A673 (cell line): ENCODE measurements at regions not wholly inside any gene's neighbourhood (a gene's known extent, or its start where the extent isn't known, plus 50 kb on each side); places are given as distances from the start of the nearest gene placed in this dataset.
A peak's percentile ranks its signal among the peaks of the same experiment; 100 is the strongest.

Experiments used
- BruUV-seq: library from RNA; stranded (reverse); fragments of 400-500 nt; replicated peaks from 2 replicates; lab custom pipeline; 2021; lab: Mats Ljungman, UMichigan
- CTCF ChIA-PET: fragments of 300-600 bp; sonication (Branson Sonifier 250); formaldehyde crosslinking; loops from one replicate; lab custom pipeline; 2022; ENCODE audit warnings: antibody characterized with exemption; lab: Charles Lee
- POLR2A ChIA-PET: fragments of 300-600 bp; sonication (Branson Sonifier 250); formaldehyde crosslinking; loops from one replicate; lab custom pipeline; 2022; ENCODE audit warnings: antibody characterized with exemption; ENCODE audit not compliant: low non-redundant PET; lab: Charles Lee
- DNase-seq: peaks from one replicate; pipeline ENCODE4 v3.0.0-alpha.2; 2015; ENCODE audit warnings: low spot score
- H3K27ac ChIP-seq: fragments of 200-600 bp; sonication (generic); 2 replicates; pipeline ENCODE4 v1.5.1; 2016; ENCODE audit warnings: mixed run types, low read depth, mild to moderate bottlenecking, mixed read lengths, antibody characterized with exemption, low read length; ENCODE audit not compliant: poor library complexity, severe bottlenecking
- H3K27me3 ChIP-seq: fragments of 200-600 bp; sonication (generic); replicated peaks from 2 replicates; pipeline ENCODE4 v1.6.1; 2017; ENCODE audit warnings: mixed run types, low read depth, mild to moderate bottlenecking, mixed read lengths, antibody characterized with exemption, low read length; ENCODE audit not compliant: insufficient read depth, poor library complexity
- H3K36me3 ChIP-seq: fragments of 200-600 bp; sonication (generic); 2 replicates; pipeline ENCODE4 v1.6.1; 2016; ENCODE audit warnings: mixed run types, mild to moderate bottlenecking, mixed read lengths, antibody characterized with exemption, low read length; ENCODE audit not compliant: insufficient read depth, poor library complexity, severe bottlenecking
- H3K4me1 ChIP-seq: fragments of 200-600 bp; sonication (generic); 2 replicates; pipeline ENCODE4 v1.6.1; 2017; ENCODE audit warnings: mixed run types, mild to moderate bottlenecking, mixed read lengths, antibody characterized with exemption, low read length; ENCODE audit not compliant: insufficient read depth, poor library complexity, severe bottlenecking
- H3K4me3 ChIP-seq: fragments of 200-600 bp; sonication (generic); 2 replicates; pipeline ENCODE4 v1.5.1; 2016; ENCODE audit warnings: low read depth, mixed run types, mild to moderate bottlenecking, mixed read lengths, low read length; ENCODE audit not compliant: poor library complexity, severe bottlenecking
- H3K9me3 ChIP-seq: fragments of 200-600 bp; sonication (generic); 2 replicates; pipeline ENCODE4 v1.6.1; 2016; ENCODE audit warnings: mixed run types, low read depth, mild to moderate bottlenecking, mixed read lengths, antibody characterized with exemption, low read length; ENCODE audit not compliant: poor library complexity, severe bottlenecking
- CTCF ChIP-seq: fragments of 300-800, 200-600 bp; sonication (generic); conservative IDR thresholded peaks from 2 replicates; pipeline ENCODE4 v1.5.1; 2017; ENCODE audit warnings: low read depth, mild to moderate bottlenecking, antibody characterized with exemption, low read length, moderate library complexity, mixed read lengths
- EZH2 ChIP-seq: fragments of 200-600 bp; sonication (generic); IDR thresholded peaks from 2 replicates; pipeline ENCODE4 v1.6.1; 2017; ENCODE audit warnings: borderline replicate concordance, low read depth, mild to moderate bottlenecking, mixed read lengths, antibody characterized with exemption, low read length; ENCODE audit not compliant: poor library complexity, severe bottlenecking
- intact Hi-C: fragments of 100-400 bp; cut with micrococcal nuclease; formaldehyde crosslinking; loops from one replicate; pipeline ENCODE4 v1.10.0; 2022; ENCODE audit not compliant: unreplicated experiment

GRCh38 chr1:110765640-110766335 lies 91.0 kb upstream of the KCNA3 start:
- Histone ChIP-seq H3K36me3 (no peaks in the 10 kb centered on the region), H3K4me1 (no peaks in the 10 kb centered on the region), H3K27me3 (peaks cover 27% of the 10 kb centered on the region), H3K4me3 (no peak overlapping the region), H3K9me3 (no peaks in the 10 kb centered on the region), H3K27ac (no peak overlapping the region)
- ChIA-PET CTCF (interaction anchor here (0.6 to 2.7 kb wide), 6 partner anchors 14 to 1125 kb away, joined by 3 to 17 read pairs (median 4); no protein-coding TSS in a partner anchor), POLR2A (no interaction called here)
- intact Hi-C loops: loop anchor here (1.0 to 5.0 kb wide), 3 partner anchors 135 to 243 kb away; no protein-coding TSS in a partner anchor
- peak; percentile 64 for DNase-seq
- TF ChIP-seq CTCF (peak; percentile 86), EZH2 (no peak)
- no TSS peak for BruUV-seq

GRCh38 chr1:110763149-110763548 lies 88.4 kb upstream of the KCNA3 start:
- no peak for DNase-seq
- no peak for TF ChIP-seq CTCF
- no peak for TF ChIP-seq EZH2
- H3K27me3 ChIP-seq: peaks cover 51% of the 10 kb centered on the region
- no peak overlapping the region for H3K4me3 ChIP-seq
- no peaks in the 10 kb centered on the region for H3K9me3 ChIP-seq
- intact Hi-C loops: no loop called here
- ChIA-PET POLR2A (no interaction called here), CTCF (no interaction called here)
- no TSS peak for BruUV-seq
- no peak overlapping the region for H3K27ac ChIP-seq
- H3K4me1 ChIP-seq: no peaks in the 10 kb centered on the region
- H3K36me3 ChIP-seq: no peaks in the 10 kb centered on the region

GRCh38 chr1:110760321-110760720 lies 85.6 kb upstream of the KCNA3 start:
- H3K27me3 ChIP-seq: peaks cover 79% of the 10 kb centered on the region
- no peak overlapping the region for H3K27ac ChIP-seq
- BruUV-seq: no TSS peak
- H3K4me1 ChIP-seq: no peaks in the 10 kb centered on the region
- POLR2A ChIA-PET: no interaction called here
- H3K36me3 ChIP-seq: no peaks in the 10 kb centered on the region
- CTCF ChIA-PET: no interaction called here
- no peak for DNase-seq
- intact Hi-C loops: no loop called here
- H3K4me3 ChIP-seq: no peak overlapping the region
- H3K9me3 ChIP-seq: no peaks in the 10 kb centered on the region
- TF ChIP-seq EZH2 (no peak), CTCF (no peak)
